Panc1 (cell line): ENCODE measurements at regions not wholly inside any gene's neighbourhood (a gene's known extent, or its start where the extent isn't known, plus 50 kb on each side); places are given as distances from the start of the nearest gene placed in this dataset.

Experiments used
- ATAC-seq: fragments of 200-7000 bp; cut with Tn5 transposase; 2 replicates; pipeline ENCODE4 v1.9.1; 2020; ENCODE audit warnings: mild to moderate bottlenecking, moderate library complexity
- BruUV-seq: library from RNA; stranded (reverse); fragments of 400-500 nt; replicated peaks from 2 replicates; lab custom pipeline; 2021; lab: Mats Ljungman, UMichigan
- CTCF ChIA-PET: fragments of 300-600 bp; sonication (Branson Sonifier 250); formaldehyde crosslinking; loops from one replicate; lab custom pipeline; 2022; ENCODE audit warnings: antibody characterized with exemption; lab: Charles Lee
- POLR2A ChIA-PET: fragments of 300-600 bp; sonication (Branson Sonifier 250); formaldehyde crosslinking; loops from one replicate; lab custom pipeline; 2022; ENCODE audit warnings: antibody characterized with exemption; lab: Charles Lee
- DNase-seq: peaks from one replicate; pipeline ENCODE4 v3.0.0-alpha.2; 2010; ENCODE audit warnings: low read depth, low spot score
- H3K27ac ChIP-seq: 2 replicates; pipeline ENCODE4 v1.5.1; 2011; ENCODE audit warnings: mild to moderate bottlenecking, low read length, inconsistent platforms
- H3K27me3 ChIP-seq: fragments of 200-500 bp; sonication (Bioruptor generic); 2 replicates; pipeline ENCODE4 v1.6.0; 2014; ENCODE audit warnings: low read length, inconsistent platforms; ENCODE audit not compliant: control insufficient read depth, insufficient read depth
- H3K36me3 ChIP-seq: fragments of 200-500 bp; sonication (Bioruptor generic); 2 replicates; pipeline ENCODE4 v1.5.1; 2014; ENCODE audit warnings: inconsistent platforms, mild to moderate bottlenecking, low read length, moderate library complexity; ENCODE audit not compliant: control insufficient read depth, insufficient read depth
- H3K4me1 ChIP-seq: 2 replicates; pipeline ENCODE4 v1.5.1; 2011; ENCODE audit warnings: inconsistent platforms, mild to moderate bottlenecking, low read length, moderate library complexity; ENCODE audit not compliant: control insufficient read depth, insufficient read depth
- H3K4me3 ChIP-seq, 2 experiments: 2 replicates each; pipeline ENCODE4 v1.5.1; 2011 to 2012; ENCODE audit warnings: low read depth in 2 of 2, low read length in 2 of 2, mild to moderate bottlenecking in 2 of 2, inconsistent platforms in 1 of 2, moderate library complexity in 1 of 2
- H3K9me3 ChIP-seq: fragments of 200-500 bp; sonication (Bioruptor generic); 2 replicates; pipeline ENCODE4 v1.5.1; 2014; ENCODE audit warnings: low read depth, mild to moderate bottlenecking, inconsistent platforms, low read length, moderate library complexity; ENCODE audit not compliant: control insufficient read depth, insufficient read depth
- POLR2AphosphoS5 ChIP-seq: IDR thresholded peaks from 2 replicates; pipeline ENCODE4 v1.6.1; 2012; ENCODE audit warnings: mild to moderate bottlenecking, low read depth, low read length, moderate library complexity
- SIN3A ChIP-seq: IDR thresholded peaks from 2 replicates; pipeline ENCODE4 v1.6.1; 2012; ENCODE audit warnings: low read depth, mild to moderate bottlenecking, low read length, moderate library complexity, borderline replicate concordance; ENCODE audit not compliant: insufficient read depth
- TCF7L2 ChIP-seq: IDR thresholded peaks from 2 replicates; pipeline ENCODE4 v1.6.1; 2011; ENCODE audit warnings: mild to moderate bottlenecking, low read depth, low read length, inconsistent platforms
- in situ Hi-C: cut with HindIII; loops from 2 replicates; pipeline ENCODE4 v1.10.0; 2016; ENCODE audit warnings: low sequenced_read_pairs, low pct_unique_long_range_greater_than_20kb
- intact Hi-C: fragments of 100-400 bp; cut with micrococcal nuclease; formaldehyde crosslinking; loops from one replicate; pipeline ENCODE4 v1.10.0; 2022; ENCODE audit not compliant: unreplicated experiment
- TF ChIP-seq, protein P1 (sequence below): fragments of 450-650 bp; IDR thresholded peaks from 2 replicates; pipeline ENCODE4 v1.5.1; 2017; ENCODE audit warnings: mild to moderate bottlenecking
- TF ChIP-seq, protein P2 (sequence below), 2 experiments: IDR thresholded peaks; 2 replicates each; pipeline ENCODE4 v1.6.1; 2011 to 2012; ENCODE audit warnings: low read depth in 2 of 2, control low read depth in 1 of 2, low read length in 1 of 2, mild to moderate bottlenecking in 1 of 2, moderate library complexity in 1 of 2; ENCODE audit not compliant: insufficient read depth in 1 of 2

DNA sequence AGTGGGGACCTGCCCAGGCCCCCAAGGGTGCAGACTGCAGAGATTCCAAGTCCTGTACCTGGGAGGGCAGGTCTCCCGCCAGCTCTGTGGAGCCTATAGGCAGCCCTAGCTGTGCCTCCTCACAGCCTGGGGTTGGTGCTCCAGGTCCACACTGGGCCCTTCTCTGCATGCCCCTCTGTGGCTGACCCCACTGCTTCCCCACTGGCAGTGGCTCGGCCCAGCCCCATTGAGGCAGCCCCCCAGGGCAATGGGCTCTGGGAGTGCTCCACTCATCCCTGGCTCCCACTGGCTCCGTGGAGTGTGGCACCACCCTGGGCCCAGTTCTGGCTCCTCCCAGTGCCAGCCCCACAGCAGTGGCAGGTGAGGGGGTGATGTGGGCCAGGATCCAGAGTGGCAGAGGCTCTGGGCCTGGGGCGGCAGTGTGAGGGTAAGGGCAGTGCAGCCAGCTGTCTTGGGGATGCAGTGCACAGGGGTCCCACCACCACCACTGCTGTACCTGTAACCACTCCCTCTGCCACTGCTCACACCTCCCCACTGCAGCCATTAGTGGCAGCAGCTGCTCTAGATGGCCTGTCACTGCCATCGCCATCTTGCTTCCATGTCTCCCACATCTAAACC lies 312.2 kb downstream of the GPM6A start:
- BruUV-seq, result no TSS peak
- ChIA-PET POLR2A (no interaction called here), CTCF (no interaction called here)
- DNase-seq (no peak), ATAC-seq (no peak)
- Histone ChIP-seq H3K36me3 (no peaks in the 10 kb centered on the region; the same call in 1 of the 2 replicates), H3K27ac (no peak overlapping the region), H3K4me3 (no peak overlapping the region), H3K9me3 (no peaks in the 10 kb centered on the region), H3K4me1 (no peaks in the 10 kb centered on the region), H3K27me3 (no peaks in the 10 kb centered on the region)
- TF ChIP-seq TCF7L2, result no peak
- TF ChIP-seq, protein P1, sequence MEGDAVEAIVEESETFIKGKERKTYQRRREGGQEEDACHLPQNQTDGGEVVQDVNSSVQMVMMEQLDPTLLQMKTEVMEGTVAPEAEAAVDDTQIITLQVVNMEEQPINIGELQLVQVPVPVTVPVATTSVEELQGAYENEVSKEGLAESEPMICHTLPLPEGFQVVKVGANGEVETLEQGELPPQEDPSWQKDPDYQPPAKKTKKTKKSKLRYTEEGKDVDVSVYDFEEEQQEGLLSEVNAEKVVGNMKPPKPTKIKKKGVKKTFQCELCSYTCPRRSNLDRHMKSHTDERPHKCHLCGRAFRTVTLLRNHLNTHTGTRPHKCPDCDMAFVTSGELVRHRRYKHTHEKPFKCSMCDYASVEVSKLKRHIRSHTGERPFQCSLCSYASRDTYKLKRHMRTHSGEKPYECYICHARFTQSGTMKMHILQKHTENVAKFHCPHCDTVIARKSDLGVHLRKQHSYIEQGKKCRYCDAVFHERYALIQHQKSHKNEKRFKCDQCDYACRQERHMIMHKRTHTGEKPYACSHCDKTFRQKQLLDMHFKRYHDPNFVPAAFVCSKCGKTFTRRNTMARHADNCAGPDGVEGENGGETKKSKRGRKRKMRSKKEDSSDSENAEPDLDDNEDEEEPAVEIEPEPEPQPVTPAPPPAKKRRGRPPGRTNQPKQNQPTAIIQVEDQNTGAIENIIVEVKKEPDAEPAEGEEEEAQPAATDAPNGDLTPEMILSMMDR, result no peak
- TF ChIP-seq SIN3A, result no peak
- TF ChIP-seq, protein P2, sequence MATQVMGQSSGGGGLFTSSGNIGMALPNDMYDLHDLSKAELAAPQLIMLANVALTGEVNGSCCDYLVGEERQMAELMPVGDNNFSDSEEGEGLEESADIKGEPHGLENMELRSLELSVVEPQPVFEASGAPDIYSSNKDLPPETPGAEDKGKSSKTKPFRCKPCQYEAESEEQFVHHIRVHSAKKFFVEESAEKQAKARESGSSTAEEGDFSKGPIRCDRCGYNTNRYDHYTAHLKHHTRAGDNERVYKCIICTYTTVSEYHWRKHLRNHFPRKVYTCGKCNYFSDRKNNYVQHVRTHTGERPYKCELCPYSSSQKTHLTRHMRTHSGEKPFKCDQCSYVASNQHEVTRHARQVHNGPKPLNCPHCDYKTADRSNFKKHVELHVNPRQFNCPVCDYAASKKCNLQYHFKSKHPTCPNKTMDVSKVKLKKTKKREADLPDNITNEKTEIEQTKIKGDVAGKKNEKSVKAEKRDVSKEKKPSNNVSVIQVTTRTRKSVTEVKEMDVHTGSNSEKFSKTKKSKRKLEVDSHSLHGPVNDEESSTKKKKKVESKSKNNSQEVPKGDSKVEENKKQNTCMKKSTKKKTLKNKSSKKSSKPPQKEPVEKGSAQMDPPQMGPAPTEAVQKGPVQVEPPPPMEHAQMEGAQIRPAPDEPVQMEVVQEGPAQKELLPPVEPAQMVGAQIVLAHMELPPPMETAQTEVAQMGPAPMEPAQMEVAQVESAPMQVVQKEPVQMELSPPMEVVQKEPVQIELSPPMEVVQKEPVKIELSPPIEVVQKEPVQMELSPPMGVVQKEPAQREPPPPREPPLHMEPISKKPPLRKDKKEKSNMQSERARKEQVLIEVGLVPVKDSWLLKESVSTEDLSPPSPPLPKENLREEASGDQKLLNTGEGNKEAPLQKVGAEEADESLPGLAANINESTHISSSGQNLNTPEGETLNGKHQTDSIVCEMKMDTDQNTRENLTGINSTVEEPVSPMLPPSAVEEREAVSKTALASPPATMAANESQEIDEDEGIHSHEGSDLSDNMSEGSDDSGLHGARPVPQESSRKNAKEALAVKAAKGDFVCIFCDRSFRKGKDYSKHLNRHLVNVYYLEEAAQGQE (IDR thresholded peaks at IDR 0.05; ENCODE audit: insufficient read depth in 1 of 2, low read depth in 2 of 2, low read length in 1 of 2), result no peak
- TF ChIP-seq POLR2AphosphoS5, result no peak
- intact Hi-C loops (no loop called here), in situ Hi-C loops (no loop called here)

DNA sequence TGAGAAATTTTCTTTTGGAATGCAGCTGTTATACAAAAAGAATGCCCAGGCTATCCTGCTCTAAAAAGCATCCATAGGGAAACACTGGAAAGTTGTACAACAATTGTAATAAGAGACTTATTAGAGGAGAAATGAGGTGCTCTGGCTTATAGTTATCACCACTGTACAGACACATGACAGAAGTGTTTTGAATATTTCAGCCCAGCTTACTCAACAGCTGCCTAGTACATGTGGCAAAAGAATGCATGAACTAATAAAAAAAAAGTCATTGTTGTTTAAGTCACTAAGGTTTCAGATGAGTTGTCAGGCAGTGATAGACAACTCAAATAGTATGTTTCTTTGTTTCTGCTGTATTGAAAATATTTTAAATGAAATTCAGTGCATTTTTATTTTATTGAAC lies 307.7 kb downstream of the GPM6A start:
- TF ChIP-seq POLR2AphosphoS5 (no peak), TCF7L2 (no peak), SIN3A (no peak)
- TF ChIP-seq, protein P1, result no peak
- TF ChIP-seq, protein P2 (IDR thresholded peaks at IDR 0.05; ENCODE audit: insufficient read depth in 1 of 2, low read depth in 2 of 2, low read length in 1 of 2), result no peak
- intact Hi-C loops, result no loop called here
- no peak overlapping the region for H3K4me3 ChIP-seq
- in situ Hi-C loops, result no loop called here
- ChIA-PET POLR2A (no interaction called here), CTCF (no interaction called here)
- H3K27me3 ChIP-seq, result no peaks in the 10 kb centered on the region
- no peak for DNase-seq
- no TSS peak for BruUV-seq
- no peaks in the 10 kb centered on the region for H3K9me3 ChIP-seq
- no peak overlapping the region for H3K27ac ChIP-seq
- ATAC-seq, result no peak
- H3K36me3 ChIP-seq, result no peaks in the 10 kb centered on the region; the same call in 1 of the 2 replicates
- H3K4me1 ChIP-seq, result no peaks in the 10 kb centered on the region
